Neural progenitor cell (in vitro differentiated cells): ENCODE measurements at regions not wholly inside any gene's neighbourhood (a gene's known extent, or its start where the extent isn't known, plus 50 kb on each side); places are given as distances from the start of the nearest gene placed in this dataset.
A peak's percentile ranks its signal among the peaks of the same experiment; 100 is the strongest.

Experiments used
- DNase-seq: peaks from one replicate; pipeline ENCODE4 v3.0.0-alpha.2; 2016; ENCODE audit warnings: low spot score
- H2AFZ ChIP-seq: fragments of 200-600 bp; sonication (generic); replicated peaks from 2 replicates; pipeline ENCODE4 v1.6.1; 2016; ENCODE audit warnings: antibody characterized with exemption
- H3F3A ChIP-seq: fragments of 200-600 bp; sonication (generic); 2 replicates; pipeline ENCODE4 v1.6.1; 2016; ENCODE audit warnings: antibody characterized with exemption, low read depth
- H3K27ac ChIP-seq: fragments of 200-600 bp; sonication (generic); 2 replicates; pipeline ENCODE4 v1.5.1; 2016; ENCODE audit warnings: mild to moderate bottlenecking
- H3K27me3 ChIP-seq: fragments of 200-600 bp; sonication (generic); 2 replicates; pipeline ENCODE4 v1.6.1; 2016; ENCODE audit warnings: mild to moderate bottlenecking, moderate library complexity
- H3K36me3 ChIP-seq: fragments of 200-600 bp; sonication (generic); 2 replicates; pipeline ENCODE4 v1.5.1; 2016
- H3K4me1 ChIP-seq: fragments of 200-600 bp; sonication (generic); 2 replicates; pipeline ENCODE4 v1.6.1; 2016; ENCODE audit warnings: mixed run types
- H3K4me2 ChIP-seq: fragments of 200-600 bp; sonication (generic); 2 replicates; pipeline ENCODE4 v1.6.1; 2016
- H3K4me3 ChIP-seq: fragments of 200-600 bp; sonication (generic); 2 replicates; pipeline ENCODE4 v1.5.1; 2016
- H3K79me2 ChIP-seq: fragments of 200-600 bp; sonication (generic); 2 replicates; pipeline ENCODE4 v1.6.1; 2016; ENCODE audit warnings: low read depth
- H3K9ac ChIP-seq: fragments of 200-600 bp; sonication (generic); 2 replicates; pipeline ENCODE4 v1.6.1; 2016
- H3K9me3 ChIP-seq: fragments of 200-600 bp; sonication (generic); 2 replicates; pipeline ENCODE4 v1.5.1; 2016; ENCODE audit warnings: low read depth
- H4K20me1 ChIP-seq: fragments of 200-600 bp; sonication (generic); 2 replicates; pipeline ENCODE4 v1.6.1; 2016; ENCODE audit warnings: low read depth
- H3K27ac Mint-ChIP-seq: 3 replicates; pipeline ENCODE4 v1.8.0; 2021; ENCODE audit warnings: mixed read lengths
- H3K27me3 Mint-ChIP-seq: 2 replicates; pipeline ENCODE4 v1.8.0; 2022; ENCODE audit warnings: low read depth, mild to moderate bottlenecking, inconsistent platforms, moderate library complexity, mixed read lengths; ENCODE audit not compliant: insufficient read depth
- H3K36me3 Mint-ChIP-seq: 3 replicates; pipeline ENCODE4 v1.8.0; 2021; ENCODE audit warnings: mixed read lengths
- H3K4me1 Mint-ChIP-seq: 3 replicates; pipeline ENCODE4 v1.8.0; 2021; ENCODE audit warnings: mixed read lengths
- H3K4me3 Mint-ChIP-seq: 3 replicates; pipeline ENCODE4 v1.8.0; 2021; ENCODE audit warnings: mild to moderate bottlenecking, moderate library complexity, mixed read lengths
- H3K9me3 Mint-ChIP-seq: 3 replicates; pipeline ENCODE4 v1.8.0; 2020; ENCODE audit warnings: mixed read lengths
- EZH2 ChIP-seq: fragments of 200-600 bp; sonication (generic); IDR thresholded peaks from 2 replicates; pipeline ENCODE4 v1.6.1; 2017; ENCODE audit warnings: antibody characterized with exemption, mild to moderate bottlenecking, moderate library complexity
- EZH2phosphoT487 ChIP-seq: fragments of 200-600 bp; sonication (generic); IDR thresholded peaks from 2 replicates; pipeline ENCODE4 v1.6.1; 2017; ENCODE audit warnings: antibody characterized with exemption
- TF ChIP-seq, protein P1 (sequence below): fragments of 200-600 bp; sonication (generic); IDR thresholded peaks from 2 replicates; pipeline ENCODE4 v1.5.1; 2017; ENCODE audit warnings: antibody characterized with exemption, mild to moderate bottlenecking

DNA sequence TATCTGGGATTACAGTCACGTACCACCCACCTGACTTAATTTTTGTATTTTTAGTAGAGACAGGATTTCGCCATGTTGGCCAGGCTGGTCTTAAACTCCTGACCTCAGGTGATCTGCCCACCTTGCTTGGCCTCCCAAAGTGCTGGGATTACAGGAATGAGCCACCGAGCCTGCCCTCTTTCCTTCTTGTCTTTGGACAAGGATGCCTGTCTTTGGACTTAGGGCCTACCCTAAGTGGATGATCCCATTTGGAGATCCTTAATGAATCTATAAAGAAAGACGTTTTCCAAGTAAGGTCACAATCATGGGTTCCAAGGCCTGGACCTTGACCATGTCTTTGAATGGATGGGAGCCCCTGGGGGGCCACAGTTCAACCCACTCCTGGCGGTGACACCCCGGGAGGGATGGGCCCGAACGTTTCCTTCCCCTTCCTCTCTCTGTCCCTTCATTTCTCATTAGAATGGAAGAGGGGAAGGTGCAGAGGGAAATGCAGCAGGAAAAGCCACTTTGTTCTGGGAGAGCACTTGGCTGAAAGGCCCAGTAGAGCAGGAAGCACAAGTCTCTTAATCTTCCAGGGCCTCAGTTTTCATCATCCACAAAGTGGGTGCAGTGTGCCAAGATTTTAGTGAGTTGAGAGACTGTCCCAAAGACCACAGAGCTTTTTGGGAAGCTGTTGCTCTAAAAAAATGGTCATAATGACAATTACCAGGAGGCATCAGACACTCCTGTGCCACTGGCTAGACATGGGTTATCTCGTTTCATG, 353.3 kb downstream of the SEC14L1 start:
- Histone ChIP-seq H3K36me3 (no peaks in the 10 kb centered on the region), H3K79me2 (no peaks in the 10 kb centered on the region), H4K20me1 (peaks cover 25% of the 10 kb centered on the region), H3F3A (peaks cover 20% of the 10 kb centered on the region), H3K9ac (no peak overlapping the region), H3K4me2 (no peak overlapping the region), H3K4me3 (no peak overlapping the region), H3K27me3 (no peaks in the 10 kb centered on the region), H3K27ac (no peak overlapping the region), H3K4me1 (peaks cover 4% of the 10 kb centered on the region), H3K9me3 (no peaks in the 10 kb centered on the region), H2AFZ (no peak overlapping the region)
- Mint-ChIP-seq H3K9me3 (no peaks in the 10 kb centered on the region), H3K27ac (no peak overlapping the region), H3K4me1 (peaks cover 3% of the 10 kb centered on the region), H3K4me3 (no peak overlapping the region), H3K36me3 (peaks cover 4% of the 10 kb centered on the region), H3K27me3 (peaks cover 2% of the 10 kb centered on the region)
- DNase-seq = no peak
- TF ChIP-seq EZH2 = no peak
- TF ChIP-seq, protein P1, sequence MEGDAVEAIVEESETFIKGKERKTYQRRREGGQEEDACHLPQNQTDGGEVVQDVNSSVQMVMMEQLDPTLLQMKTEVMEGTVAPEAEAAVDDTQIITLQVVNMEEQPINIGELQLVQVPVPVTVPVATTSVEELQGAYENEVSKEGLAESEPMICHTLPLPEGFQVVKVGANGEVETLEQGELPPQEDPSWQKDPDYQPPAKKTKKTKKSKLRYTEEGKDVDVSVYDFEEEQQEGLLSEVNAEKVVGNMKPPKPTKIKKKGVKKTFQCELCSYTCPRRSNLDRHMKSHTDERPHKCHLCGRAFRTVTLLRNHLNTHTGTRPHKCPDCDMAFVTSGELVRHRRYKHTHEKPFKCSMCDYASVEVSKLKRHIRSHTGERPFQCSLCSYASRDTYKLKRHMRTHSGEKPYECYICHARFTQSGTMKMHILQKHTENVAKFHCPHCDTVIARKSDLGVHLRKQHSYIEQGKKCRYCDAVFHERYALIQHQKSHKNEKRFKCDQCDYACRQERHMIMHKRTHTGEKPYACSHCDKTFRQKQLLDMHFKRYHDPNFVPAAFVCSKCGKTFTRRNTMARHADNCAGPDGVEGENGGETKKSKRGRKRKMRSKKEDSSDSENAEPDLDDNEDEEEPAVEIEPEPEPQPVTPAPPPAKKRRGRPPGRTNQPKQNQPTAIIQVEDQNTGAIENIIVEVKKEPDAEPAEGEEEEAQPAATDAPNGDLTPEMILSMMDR = no peak
- no peak for TF ChIP-seq EZH2phosphoT487

DNA sequence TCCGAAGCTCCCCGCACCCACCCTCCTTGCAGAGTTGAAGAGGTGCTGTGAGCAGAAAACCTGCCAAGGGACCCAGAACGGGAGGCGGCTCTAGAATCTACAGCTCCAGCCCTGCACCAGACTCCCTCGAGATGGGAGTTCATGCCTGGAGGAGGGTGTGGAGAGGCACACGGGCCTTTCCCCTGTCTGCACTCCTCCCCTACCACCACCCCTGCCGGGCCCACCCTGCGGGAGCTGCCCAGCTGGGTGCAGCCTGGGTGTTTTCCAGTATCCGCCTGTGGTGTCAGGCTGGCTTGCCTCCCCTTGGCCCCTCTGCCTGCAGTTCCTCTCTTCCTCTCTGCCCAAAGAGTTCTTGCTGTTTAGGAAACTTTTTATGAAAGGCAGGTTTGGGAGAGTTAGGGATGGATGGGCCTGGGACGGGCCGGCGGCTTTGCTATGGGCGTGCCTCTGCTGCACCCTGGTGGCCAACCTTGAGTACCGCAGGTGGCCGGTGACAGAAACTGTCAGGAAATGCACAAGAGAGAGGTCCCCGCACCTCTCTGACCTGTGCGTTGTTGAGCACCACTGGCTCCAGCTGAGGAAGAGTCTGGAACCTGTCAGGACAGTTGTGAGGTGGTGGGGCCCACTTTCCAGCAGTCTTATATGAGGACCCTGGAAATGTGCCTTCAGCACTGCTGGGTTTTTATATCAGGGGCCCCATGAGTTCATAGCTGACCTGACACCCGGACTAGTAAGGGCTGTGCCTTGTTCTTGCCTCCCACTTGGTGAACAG, 354.1 kb downstream of the SEC14L1 start:
- no peak overlapping the region for H3K4me2 ChIP-seq
- H3K9me3 ChIP-seq = no peaks in the 10 kb centered on the region
- no peak overlapping the region for H3K9ac ChIP-seq
- H3K4me3 ChIP-seq = no peak overlapping the region
- H3K4me1 ChIP-seq = peaks cover 4% of the 10 kb centered on the region
- no peaks in the 10 kb centered on the region for H3K9me3 Mint-ChIP-seq
- H3K4me1 Mint-ChIP-seq = peaks cover 3% of the 10 kb centered on the region
- no peak overlapping the region for H3K4me3 Mint-ChIP-seq
- H2AFZ ChIP-seq = no peak overlapping the region
- peaks cover 23% of the 10 kb centered on the region for H3F3A ChIP-seq
- H3K36me3 ChIP-seq = no peaks in the 10 kb centered on the region
- peaks cover 5% of the 10 kb centered on the region for H3K36me3 Mint-ChIP-seq
- H3K27me3 ChIP-seq = no peaks in the 10 kb centered on the region
- no peaks in the 10 kb centered on the region for H3K79me2 ChIP-seq
- H3K27me3 Mint-ChIP-seq = peaks cover 4% of the 10 kb centered on the region
- DNase-seq = peak; percentile 87
- H4K20me1 ChIP-seq = peaks cover 25% of the 10 kb centered on the region
- no peak overlapping the region for H3K27ac Mint-ChIP-seq
- no peak overlapping the region for H3K27ac ChIP-seq
- TF ChIP-seq, protein P1 = peak; percentile 88
- TF ChIP-seq EZH2phosphoT487 = no peak
- no peak for TF ChIP-seq EZH2

DNA sequence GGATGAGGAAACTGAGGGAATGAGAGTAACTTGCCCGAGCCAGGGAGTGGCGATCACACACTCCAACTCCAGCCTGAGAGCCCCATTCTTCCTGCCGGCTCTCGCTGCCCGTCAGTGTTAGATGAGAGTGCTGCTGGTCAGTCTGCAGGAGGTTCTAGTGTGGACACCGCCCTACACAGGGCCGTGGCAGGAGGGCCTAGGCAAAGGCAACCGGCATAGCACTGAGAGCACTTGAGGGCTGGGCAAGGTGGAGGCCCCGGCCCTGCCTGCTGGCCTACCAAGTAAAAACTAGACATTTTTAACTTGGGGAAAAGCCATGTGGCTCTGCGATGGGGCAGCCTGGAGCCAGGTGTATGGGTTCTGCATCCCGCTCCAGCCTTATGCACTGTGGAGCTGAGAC, 354.8 kb downstream of the SEC14L1 start:
- H3K9me3 ChIP-seq = no peaks in the 10 kb centered on the region
- Mint-ChIP-seq H3K9me3 (no peaks in the 10 kb centered on the region), H3K27me3 (peaks cover 4% of the 10 kb centered on the region), H3K27ac (no peak overlapping the region), H3K4me1 (peaks cover 3% of the 10 kb centered on the region), H3K36me3 (peaks cover 10% of the 10 kb centered on the region), H3K4me3 (no peak overlapping the region)
- H4K20me1 ChIP-seq = peaks cover 25% of the 10 kb centered on the region
- H3K36me3 ChIP-seq = no peaks in the 10 kb centered on the region
- no peaks in the 10 kb centered on the region for H3K79me2 ChIP-seq
- DNase-seq = no peak
- no peak overlapping the region for H3K9ac ChIP-seq
- H3F3A ChIP-seq = peaks cover 24% of the 10 kb centered on the region
- H3K27me3 ChIP-seq = no peaks in the 10 kb centered on the region
- TF ChIP-seq EZH2phosphoT487 (no peak), EZH2 (no peak)
- TF ChIP-seq, protein P1 = no peak
- no peak overlapping the region for H2AFZ ChIP-seq
- H3K4me3 ChIP-seq = no peak overlapping the region
- peaks cover 4% of the 10 kb centered on the region for H3K4me1 ChIP-seq
- H3K4me2 ChIP-seq = no peak overlapping the region
- H3K27ac ChIP-seq = no peak overlapping the region
